EL (cell line): ENCODE measurements at regions not wholly inside any gene's neighbourhood (a gene's known extent, or its start where the extent isn't known, plus 50 kb on each side); places are given as distances from the start of the nearest gene placed in this dataset.

ENCODE experiments used
- DNase-seq: peaks from one replicate; pipeline ENCODE4 v3.0.0-alpha.2; 2016

- no peak for DNase-seq
Observed at GRCh38 chr6:87995461-87995860, 52.2 kb upstream of the SPACA1 start.

- DNase-seq = no peak
Observed at GRCh38 chr6:87993356-87993755, 54.3 kb upstream of the SPACA1 start.

GRCh38 chr6:87990871-87991270 lies 56.8 kb upstream of the SPACA1 start:
- no peak for DNase-seq

GRCh38 chr6:87982134-87982533 lies 65.5 kb upstream of the SPACA1 start:
- DNase-seq = no peak

GRCh38 chr6:87979737-87980136 lies 67.9 kb upstream of the SPACA1 start:
- no peak for DNase-seq

GRCh38 chr6:87976616-87977015 lies 71.0 kb upstream of the SPACA1 start:
- no peak for DNase-seq

- no peak for DNase-seq
Observed at GRCh38 chr6:87975561-87975960, 72.1 kb upstream of the SPACA1 start.

- DNase-seq = no peak
Observed at GRCh38 chr6:87972279-87972678, 75.4 kb upstream of the SPACA1 start.

GRCh38 chr6:87971605-87972262 lies 75.9 kb upstream of the SPACA1 start:
- DNase-seq = no peak

- no peak for DNase-seq
Observed at GRCh38 chr6:87968435-87969278, 79.0 kb upstream of the SPACA1 start.

GRCh38 chr6:87965806-87966205 lies 81.8 kb upstream of the SPACA1 start:
- no peak for DNase-seq

- no peak for DNase-seq
Observed at GRCh38 chr6:87959083-87959482, 88.6 kb upstream of the SPACA1 start.

- no peak for DNase-seq
Observed at GRCh38 chr6:87951751-87952150, 95.9 kb upstream of the SPACA1 start.

- DNase-seq = no peak
Observed at GRCh38 chr6:87950614-87951013, 97.0 kb upstream of the SPACA1 start.

GRCh38 chr6:87949194-87949593 lies 98.4 kb upstream of the SPACA1 start:
- no peak for DNase-seq

GRCh38 chr6:87946669-87947068 lies 101.0 kb upstream of the SPACA1 start:
- DNase-seq = no peak

GRCh38 chr6:87945966-87946365 lies 101.7 kb upstream of the SPACA1 start:
- no peak for DNase-seq

- no peak for DNase-seq
Observed at GRCh38 chr6:87945181-87945580, 102.5 kb upstream of the SPACA1 start.

GRCh38 chr6:87944541-87944954 lies 103.1 kb upstream of the SPACA1 start:
- peak; percentile 60 for DNase-seq

- no peak for DNase-seq
Observed at GRCh38 chr6:87943191-87943590, 104.5 kb upstream of the SPACA1 start.

GRCh38 chr6:87941556-87942358 lies 105.9 kb upstream of the SPACA1 start:
- no peak for DNase-seq

- DNase-seq = no peak
Observed at GRCh38 chr6:87939776-87940175, 107.9 kb upstream of the SPACA1 start.

GRCh38 chr6:87938287-87938686 lies 109.4 kb upstream of the SPACA1 start:
- DNase-seq = no peak

- DNase-seq = no peak
Observed at GRCh38 chr6:87936065-87936464, 111.6 kb upstream of the SPACA1 start.
